HFF-Myc (cell line): ENCODE measurements at regions not wholly inside any gene's neighbourhood (a gene's known extent, or its start where the extent isn't known, plus 50 kb on each side); places are given as distances from the start of the nearest gene placed in this dataset.

Experiments used
- DNase-seq: peaks from one replicate; pipeline ENCODE4 v3.0.0-alpha.2; 2011; ENCODE audit warnings: low read depth; ENCODE audit errors: extremely low read depth
- H3K4me3 ChIP-seq: replicated peaks from 2 replicates; pipeline ENCODE4 v1.5.1; 2011; ENCODE audit warnings: low read depth, mild to moderate bottlenecking, control low read depth, low read length
- CTCF ChIP-seq: IDR thresholded peaks from 2 replicates; pipeline ENCODE4 v1.5.1; 2012; ENCODE audit warnings: mild to moderate bottlenecking, low read depth, low read length, control low read depth; ENCODE audit errors: missing control alignments

DNA sequence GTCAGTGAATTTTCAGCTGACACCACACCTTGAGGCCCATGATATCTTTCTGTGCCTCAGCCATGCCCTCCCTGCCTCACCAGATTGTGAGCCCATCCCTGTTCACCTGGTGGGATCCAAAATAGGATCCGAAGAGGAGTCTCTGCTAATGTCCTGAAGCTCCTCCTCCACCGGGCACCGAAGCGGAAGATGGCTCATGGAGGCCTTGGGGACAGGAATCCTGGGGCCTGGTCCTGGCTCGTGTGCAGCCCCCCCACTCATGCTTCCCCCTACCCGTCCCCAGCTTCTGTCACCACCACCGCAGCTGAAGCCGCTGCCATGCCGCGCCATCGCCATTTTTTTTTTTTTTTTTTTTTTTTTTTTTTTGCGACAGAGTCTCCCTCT is 1683.4 kb downstream of the TP53TG3F start:
- no peak for DNase-seq
- H3K4me3 ChIP-seq: no peak overlapping the region
- TF ChIP-seq CTCF: no peak

GRCh38 chr16:35144212-35144932 is 1685.0 kb downstream of the TP53TG3F start:
- no peak for TF ChIP-seq CTCF

DNA sequence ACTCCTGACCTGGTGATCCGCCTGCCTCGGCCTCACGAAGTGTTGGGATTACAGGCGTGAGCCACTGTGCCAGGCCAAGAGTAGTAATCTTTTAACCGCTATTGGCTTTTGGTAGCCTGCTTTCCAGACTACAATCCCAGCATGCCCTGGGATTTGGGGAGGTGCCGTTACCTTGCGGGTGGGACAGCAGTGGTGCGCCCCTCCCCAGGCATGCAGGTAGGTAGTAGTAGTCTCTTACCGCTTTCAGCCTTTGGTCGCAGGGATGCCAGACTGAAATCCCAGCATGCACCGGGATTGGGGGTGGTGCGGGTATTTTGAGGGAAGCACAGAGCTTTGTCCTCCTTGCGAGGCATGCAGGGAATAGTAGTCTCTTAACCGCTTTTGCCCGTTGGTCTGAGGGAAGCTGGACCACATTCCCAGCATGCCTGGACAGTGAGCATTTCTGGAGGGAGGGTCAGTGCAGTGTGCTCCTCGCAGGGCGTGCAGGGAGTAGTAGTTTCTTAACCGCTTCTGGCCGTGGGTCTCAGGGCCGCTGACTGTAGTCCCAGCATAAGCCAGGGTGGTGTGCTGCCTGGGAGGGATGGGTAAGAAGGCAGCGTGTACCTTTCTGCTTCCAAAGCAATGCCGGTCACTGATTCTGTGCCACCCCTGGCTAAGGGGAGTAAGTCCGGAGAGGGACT is 1686.8 kb downstream of the TP53TG3F start:
- no peak overlapping the region for H3K4me3 ChIP-seq
- DNase-seq: no peak
- TF ChIP-seq CTCF: no peak

More at GRCh38 chr16:35144212-35144932, 1685.0 kb downstream of the TP53TG3F start:
- no peak for DNase-seq
- H3K4me3 ChIP-seq: no peak overlapping the region

DNA sequence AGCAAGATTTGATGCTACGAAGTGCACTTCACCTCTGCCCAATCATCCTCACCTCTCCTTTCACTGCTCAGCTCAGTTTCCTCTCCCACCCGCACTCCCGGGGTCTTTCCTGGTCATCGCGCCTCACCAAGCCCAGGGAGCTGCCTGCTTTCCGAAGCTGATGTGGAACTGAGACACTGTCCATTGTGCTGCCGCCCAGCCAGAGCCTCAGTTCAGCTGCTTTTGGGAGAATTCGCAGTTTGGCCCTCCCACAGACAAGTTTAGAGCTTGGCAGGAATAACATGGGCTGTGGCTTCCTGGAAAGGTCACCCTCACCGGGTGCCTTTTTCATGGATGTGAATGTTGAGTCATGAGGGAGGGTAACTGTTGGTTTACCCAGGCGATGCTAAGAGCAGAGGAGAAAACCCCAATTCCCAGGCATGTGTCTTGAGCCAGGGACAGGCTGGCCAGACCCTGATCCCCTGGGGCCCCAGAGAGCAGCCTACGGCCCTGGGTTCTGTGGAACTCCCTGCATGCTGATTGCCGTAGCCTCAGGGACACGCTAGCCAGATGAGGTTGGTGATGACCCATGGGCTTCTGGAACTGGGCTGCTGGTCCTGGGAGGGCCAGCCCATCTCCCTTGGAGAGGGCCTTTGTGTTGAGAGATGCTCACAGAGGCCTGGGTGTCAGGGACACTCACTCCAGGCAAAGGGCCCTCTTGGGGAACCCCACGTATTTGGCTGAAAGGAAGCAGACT is 1687.5 kb downstream of the TP53TG3F start:
- H3K4me3 ChIP-seq: no peak overlapping the region
- TF ChIP-seq CTCF: no peak
- no peak for DNase-seq

- no peak for DNase-seq
- no peak overlapping the region for H3K4me3 ChIP-seq
- TF ChIP-seq CTCF: no peak
Measured at GRCh38 chr16:35147556-35148504, 1688.4 kb downstream of the TP53TG3F start.

GRCh38 chr16:35148748-35149147 is 1689.3 kb downstream of the TP53TG3F start:
- no peak for TF ChIP-seq CTCF
- no peak for DNase-seq
- H3K4me3 ChIP-seq: no peak overlapping the region
